ENCODE measurements at regions not wholly inside any gene's neighbourhood (a gene's known extent, or its start where the extent isn't known, plus 50 kb on each side); places are given as distances from the start of the nearest gene placed in this dataset.

DNA sequence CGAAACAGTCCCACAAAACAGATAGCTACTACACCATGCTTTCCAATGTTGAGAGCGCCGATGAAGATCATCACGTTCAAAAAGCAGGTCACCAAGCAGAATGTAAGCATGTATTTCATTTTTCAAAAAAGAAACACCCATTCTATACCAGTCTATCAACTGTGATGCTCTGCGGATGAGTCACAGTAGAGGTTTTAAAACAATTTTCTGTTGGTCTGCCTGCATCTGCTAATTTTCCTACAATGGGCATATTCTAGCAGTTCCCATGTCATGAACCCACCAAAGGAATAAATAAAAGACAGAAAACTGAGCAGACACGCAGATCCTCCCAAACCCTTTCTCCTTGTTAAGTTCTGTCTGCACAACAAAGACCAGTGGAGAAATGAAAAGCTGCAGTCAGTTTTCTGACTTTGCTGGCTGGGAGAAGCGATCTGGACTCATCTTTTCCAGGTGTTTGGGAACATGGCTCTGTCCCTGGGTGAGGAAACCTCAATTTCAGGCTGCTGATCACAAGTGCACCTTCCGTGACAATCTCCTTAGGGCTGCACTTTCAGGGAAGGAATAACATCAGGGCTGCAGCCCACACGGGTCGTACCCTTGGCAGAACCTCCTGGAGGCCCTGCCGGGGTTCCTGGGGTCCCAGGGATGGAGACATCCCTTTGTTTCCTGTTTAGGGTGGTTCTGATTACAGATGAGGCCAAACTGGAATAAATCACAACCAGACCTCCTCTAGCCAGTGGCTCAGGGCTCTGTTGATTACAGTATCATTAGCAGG lies 200.1 kb downstream of the BMP7 start:
- Histone ChIP-seq H2AFZ (ENCODE audit: low read length) (no peak overlapping the region), H2BK120ac (ENCODE audit: low read depth, low read length, poor library complexity, severe bottlenecking) (no peak overlapping the region), H4K20me1 (ENCODE audit: control insufficient read depth, insufficient read depth, insufficient read length) (no peaks in the 10 kb centered on the region), H2BK5ac (ENCODE audit: insufficient read length, low read length) (no peak overlapping the region), H2BK20ac (ENCODE audit: low read depth, low read length, poor library complexity, severe bottlenecking) (no peak overlapping the region), H3K23me2 (ENCODE audit: insufficient read length, low read depth, low read length, poor library complexity, severe bottlenecking) (no peaks in the 10 kb centered on the region), H3K56ac (ENCODE audit: insufficient read length, low read depth, low read length) (no peak overlapping the region), H3K9ac (ENCODE audit: extremely low read depth, insufficient read length, low read length) (no peak overlapping the region), H2BK15ac (ENCODE audit: low read depth, low read length) (no peak overlapping the region), H4K5ac (ENCODE audit: insufficient read length, low read depth, low read length) (no peak overlapping the region), H3K18ac (ENCODE audit: insufficient read length, low read depth, low read length) (no peak overlapping the region), H3K27ac (ENCODE audit: insufficient read length, low read depth, low read length) (no peak overlapping the region), H3T11ph (ENCODE audit: low read length) (no peak overlapping the region), H3K27me3 (ENCODE audit: insufficient read depth, low read length) (no peaks in the 10 kb centered on the region; the same call in 1 of the 2 replicates), H3K23ac (ENCODE audit: insufficient read length, low read depth, low read length) (no peak overlapping the region), H3K9me3 (ENCODE audit: control insufficient read depth, low read depth, low read length) (no peaks in the 10 kb centered on the region), H3K79me2 (ENCODE audit: insufficient read depth, low read length) (no peaks in the 10 kb centered on the region), H3K4me1 (ENCODE audit: insufficient read depth, low read length) (peaks cover 8% of the 10 kb centered on the region; the same call in 1 of the 2 replicates), H3K4me2 (ENCODE audit: insufficient read depth, insufficient read length, low read length) (no peak overlapping the region), H3K79me1 (ENCODE audit: insufficient read depth, low read depth, low read length, poor library complexity, severe bottlenecking) (no peaks in the 10 kb centered on the region), H4K91ac (ENCODE audit: insufficient read length, low read depth, low read length) (no peak overlapping the region), H3K4ac (ENCODE audit: low read depth, low read length) (no peak overlapping the region), H4K8ac (replicated peaks; ENCODE audit: insufficient read length, low read depth, low read length) (no peak overlapping the region), H2AK5ac (ENCODE audit: insufficient read length, low read length) (no peak overlapping the region), H3K14ac (ENCODE audit: insufficient read depth, low read length) (no peak overlapping the region), H2BK12ac (ENCODE audit: insufficient read length, low read depth, low read length) (no peak overlapping the region)
- Mint-ChIP-seq H3K9me3 (no peaks in the 10 kb centered on the region), H3K4me1 (peaks cover 34 to 40% of the 10 kb centered on the region in 2 experiments), H3K27me3 (ENCODE audit: low read depth) (peaks cover 75% of the 10 kb centered on the region), H3K36me3 (ENCODE audit: insufficient read depth in 1 of 3, low read depth in 3 of 3) (no peaks in the 10 kb centered on the region), H3K4me3 (no peak overlapping the region), H3K27ac (no peak overlapping the region)
- no CpG with 5 or more reads among the region's 11 CpGs for WGBS (ENCODE audit: extremely low coverage, insufficient read length, low lambda C conversion rate)
- DNase-seq = no peak
- TF ChIP-seq, protein P1, sequence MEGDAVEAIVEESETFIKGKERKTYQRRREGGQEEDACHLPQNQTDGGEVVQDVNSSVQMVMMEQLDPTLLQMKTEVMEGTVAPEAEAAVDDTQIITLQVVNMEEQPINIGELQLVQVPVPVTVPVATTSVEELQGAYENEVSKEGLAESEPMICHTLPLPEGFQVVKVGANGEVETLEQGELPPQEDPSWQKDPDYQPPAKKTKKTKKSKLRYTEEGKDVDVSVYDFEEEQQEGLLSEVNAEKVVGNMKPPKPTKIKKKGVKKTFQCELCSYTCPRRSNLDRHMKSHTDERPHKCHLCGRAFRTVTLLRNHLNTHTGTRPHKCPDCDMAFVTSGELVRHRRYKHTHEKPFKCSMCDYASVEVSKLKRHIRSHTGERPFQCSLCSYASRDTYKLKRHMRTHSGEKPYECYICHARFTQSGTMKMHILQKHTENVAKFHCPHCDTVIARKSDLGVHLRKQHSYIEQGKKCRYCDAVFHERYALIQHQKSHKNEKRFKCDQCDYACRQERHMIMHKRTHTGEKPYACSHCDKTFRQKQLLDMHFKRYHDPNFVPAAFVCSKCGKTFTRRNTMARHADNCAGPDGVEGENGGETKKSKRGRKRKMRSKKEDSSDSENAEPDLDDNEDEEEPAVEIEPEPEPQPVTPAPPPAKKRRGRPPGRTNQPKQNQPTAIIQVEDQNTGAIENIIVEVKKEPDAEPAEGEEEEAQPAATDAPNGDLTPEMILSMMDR (conservative IDR thresholded peaks at IDR 0.05) = no peak
